NT2/D1 (cell line): ENCODE measurements at regions not wholly inside any gene's neighbourhood (a gene's known extent, or its start where the extent isn't known, plus 50 kb on each side); places are given as distances from the start of the nearest gene placed in this dataset.

Source experiments
- SUZ12 ChIP-seq: IDR thresholded peaks from 2 replicates; pipeline ENCODE4 v1.6.1; 2011; ENCODE audit not compliant: insufficient read length, insufficient read depth; ENCODE audit errors: extremely low read depth
- ZNF274 ChIP-seq: IDR thresholded peaks from 2 replicates; pipeline ENCODE4 v1.6.1; 2011; ENCODE audit warnings: mild to moderate bottlenecking, low read depth, low read length

DNA sequence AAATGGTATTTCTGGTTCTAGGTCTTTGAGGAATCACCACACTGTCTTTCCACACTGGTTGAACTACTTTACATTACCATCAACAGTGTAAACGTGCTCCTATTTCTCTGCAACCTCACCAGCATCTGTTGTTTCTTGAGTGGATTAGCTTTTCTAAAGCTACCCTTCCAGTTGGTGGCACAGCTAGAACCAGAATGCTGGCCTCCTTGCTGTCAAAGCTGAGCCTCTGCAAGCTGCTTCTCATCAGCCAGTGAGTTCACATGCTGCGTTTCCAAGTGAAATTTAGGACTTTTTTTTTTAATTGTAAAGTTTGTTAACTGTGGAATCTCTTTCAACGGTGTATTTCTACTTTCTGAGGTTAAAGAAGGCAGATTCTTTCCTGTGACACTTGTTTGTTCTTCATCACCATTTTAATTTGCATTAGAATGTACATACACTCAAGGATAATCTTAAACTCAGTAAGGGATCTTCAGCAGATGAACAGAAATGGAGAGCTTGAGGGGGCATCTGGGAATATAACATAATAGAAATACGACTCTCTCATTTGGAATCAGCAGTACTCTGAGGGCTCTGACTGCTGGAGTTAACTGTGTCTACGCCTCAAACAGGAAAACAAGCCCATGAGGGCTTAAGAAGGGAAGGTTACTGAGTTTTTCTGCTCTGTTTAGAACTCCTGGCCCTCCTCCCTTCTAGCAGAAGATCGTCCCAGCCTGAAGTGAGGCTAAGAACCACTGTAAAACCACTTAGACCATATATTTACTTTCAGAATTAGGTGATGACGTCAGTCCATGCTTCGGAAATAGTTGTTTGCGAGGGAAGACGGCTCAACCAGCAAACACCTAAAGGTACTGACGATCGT, 148.4 kb upstream of the FAM20A start:
- TF ChIP-seq ZNF274 (no peak), SUZ12 (no peak)
